Liver (tissue), 8 donors: ENCODE measurements at regions not wholly inside any gene's neighbourhood (a gene's known extent, or its start where the extent isn't known, plus 50 kb on each side); places are given as distances from the start of the nearest gene placed in this dataset.

ENCODE experiments used
- DNase-seq: peaks from one replicate; pipeline ENCODE4 v3.0.0-alpha.2; 2017; ENCODE audit warnings: low spot score
- H3K27ac ChIP-seq, 2 donors: one replicate each; pipeline ENCODE4 v1.7.0; 2013; ENCODE audit warnings: inconsistent platforms in 2 of 2, low read length in 2 of 2, control low read depth in 1 of 2, low read depth in 1 of 2, mild to moderate bottlenecking in 1 of 2
- H3K27me3 ChIP-seq, 4 donors: one replicate each; pipeline versions ENCODE4 v1.6.1 to v1.7.0; 2013; ENCODE audit warnings: low read length in 3 of 4, inconsistent platforms in 1 of 4, mild to moderate bottlenecking in 1 of 4, moderate library complexity in 1 of 4; ENCODE audit not compliant: control insufficient read depth in 4 of 4, insufficient read depth in 4 of 4
- H3K36me3 ChIP-seq, 4 donors: one replicate each; pipeline versions ENCODE4 v1.6.1 to v1.7.0; 2013; ENCODE audit warnings: low read length in 3 of 4, mild to moderate bottlenecking in 3 of 4, low read depth in 1 of 4, moderate library complexity in 1 of 4; ENCODE audit not compliant: control insufficient read depth in 4 of 4, insufficient read depth in 3 of 4
- H3K4me1 ChIP-seq, 4 donors: one replicate each; pipeline versions ENCODE4 v1.6.1 to v1.7.0; 2013; ENCODE audit warnings: low read length in 3 of 4, mild to moderate bottlenecking in 3 of 4, moderate library complexity in 1 of 4; ENCODE audit not compliant: control insufficient read depth in 4 of 4, insufficient read depth in 4 of 4
- H3K4me3 ChIP-seq, 3 donors: one replicate each; pipeline versions ENCODE4 v1.6.1 to v1.7.0; 2013; ENCODE audit warnings: low read length in 3 of 3, control low read depth in 1 of 3, low read depth in 1 of 3, mild to moderate bottlenecking in 1 of 3
- H3K9ac ChIP-seq, 2 donors: one replicate each; pipeline ENCODE4 v1.7.0; 2013; ENCODE audit warnings: low read length in 2 of 2, mild to moderate bottlenecking in 2 of 2, moderate library complexity in 2 of 2, control low read depth in 1 of 2, low read depth in 1 of 2
- H3K9me3 ChIP-seq, 4 donors: one replicate each; pipeline versions ENCODE4 v1.6.1 to v1.7.0; 2013; ENCODE audit warnings: low read length in 3 of 4; ENCODE audit not compliant: control insufficient read depth in 4 of 4
- EGR1 ChIP-seq, 2 donors: IDR thresholded peaks; 2 replicates each; pipeline ENCODE4 v1.6.1; 2016 to 2018; ENCODE audit warnings: antibody characterized with exemption in 2 of 2, low read depth in 2 of 2
- FOXA1 ChIP-seq: IDR thresholded peaks from 2 replicates; pipeline ENCODE4 v1.6.1; 2016; ENCODE audit warnings: antibody characterized with exemption
- FOXA2 ChIP-seq: IDR thresholded peaks from 2 replicates; pipeline ENCODE4 v1.6.1; 2016; ENCODE audit warnings: antibody characterized with exemption
- GABPA ChIP-seq, 2 donors: IDR thresholded peaks in 1 of 2; conservative IDR thresholded peaks in 1 of 2; 2 replicates each; pipeline ENCODE4 v1.6.1; 2016; ENCODE audit warnings: antibody characterized with exemption in 2 of 2, mild to moderate bottlenecking in 1 of 2, moderate library complexity in 1 of 2
- HNF4A ChIP-seq, 2 donors: conservative IDR thresholded peaks; 2 replicates each; pipeline ENCODE4 v1.6.1; 2016; ENCODE audit warnings: antibody characterized with exemption in 2 of 2, mild to moderate bottlenecking in 2 of 2
- HNF4G ChIP-seq: IDR thresholded peaks from 2 replicates; pipeline ENCODE4 v1.6.1; 2016; ENCODE audit warnings: antibody characterized with exemption
- NR2F2 ChIP-seq: IDR thresholded peaks from 2 replicates; pipeline ENCODE4 v1.6.1; 2016; ENCODE audit warnings: antibody characterized with exemption
- RAD21 ChIP-seq, 2 donors: IDR thresholded peaks; 2 replicates each; pipeline ENCODE4 v1.6.1; 2016; ENCODE audit warnings: antibody characterized with exemption in 2 of 2, mild to moderate bottlenecking in 2 of 2
- RXRA ChIP-seq, 2 donors: IDR thresholded peaks; 2 replicates each; pipeline ENCODE4 v1.6.1; 2017 to 2018; ENCODE audit warnings: antibody characterized with exemption in 2 of 2, mild to moderate bottlenecking in 1 of 2
- SP1 ChIP-seq: IDR thresholded peaks from 2 replicates; pipeline ENCODE4 v1.6.1; 2018; ENCODE audit warnings: antibody characterized with exemption, mild to moderate bottlenecking
- TAF1 ChIP-seq: conservative IDR thresholded peaks from 2 replicates; pipeline ENCODE4 v1.6.1; 2016; ENCODE audit warnings: antibody characterized with exemption, mild to moderate bottlenecking
- YY1 ChIP-seq: IDR thresholded peaks from 2 replicates; pipeline ENCODE4 v1.6.1; 2016; ENCODE audit warnings: antibody characterized with exemption, mild to moderate bottlenecking
- WGBS: extraction: QIAGEN DNeasy Blood & Tissue Kit; methylation state at CpG from one replicate; pipeline ENCODE4 v1.1.7; 2013; 5-methylcytosine and 5-hydroxymethylcytosine counted together
- TF ChIP-seq, protein P1 (sequence below): IDR thresholded peaks from 2 replicates; pipeline ENCODE4 v1.6.1; 2016; ENCODE audit warnings: antibody characterized with exemption, mild to moderate bottlenecking
- TF ChIP-seq, protein P2 (sequence below): IDR thresholded peaks from 2 replicates; pipeline ENCODE4 v1.6.1; 2016; ENCODE audit warnings: antibody characterized with exemption
- TF ChIP-seq, protein P3 (sequence below): fragments of 150-350 bp; IDR thresholded peaks from 2 replicates; pipeline ENCODE4 v1.5.1; 2017; ENCODE audit warnings: improper control_type of control experiment, low read depth, low read length; ENCODE audit not compliant: missing input control
- TF ChIP-seq, protein P4 (sequence below): IDR thresholded peaks from 2 replicates; pipeline ENCODE4 v1.6.1; 2016; ENCODE audit warnings: antibody characterized with exemption
- TF ChIP-seq, protein P5 (sequence below): IDR thresholded peaks from 2 replicates; pipeline ENCODE4 v1.6.1; 2016; ENCODE audit warnings: antibody characterized with exemption
- donor health status: healthy.
- donor health status: healthy.
- donor health status: healthy.
- donor health status: healthy.
- donor health status: healthy.

DNA sequence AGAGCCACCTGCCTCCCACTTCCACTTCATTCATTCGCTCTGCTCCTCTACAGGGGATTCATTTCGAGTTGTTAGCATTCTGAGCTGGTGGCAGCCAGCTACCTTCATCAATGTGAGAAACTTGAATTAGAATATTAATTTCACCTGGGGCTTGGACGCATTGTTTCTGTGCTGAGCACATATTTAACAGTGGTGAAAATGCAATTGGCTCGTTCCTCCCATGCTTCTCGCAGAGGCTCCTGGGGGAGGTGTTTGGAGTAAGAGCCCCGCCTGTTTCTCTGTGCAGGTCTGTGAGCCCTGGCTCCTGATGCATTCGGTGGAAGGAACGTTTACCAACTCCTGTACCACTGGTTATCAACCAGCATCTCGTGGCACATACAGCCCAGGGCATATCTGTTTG, 141.5 kb downstream of the AACS start (continued):
- TF ChIP-seq, protein P1, sequence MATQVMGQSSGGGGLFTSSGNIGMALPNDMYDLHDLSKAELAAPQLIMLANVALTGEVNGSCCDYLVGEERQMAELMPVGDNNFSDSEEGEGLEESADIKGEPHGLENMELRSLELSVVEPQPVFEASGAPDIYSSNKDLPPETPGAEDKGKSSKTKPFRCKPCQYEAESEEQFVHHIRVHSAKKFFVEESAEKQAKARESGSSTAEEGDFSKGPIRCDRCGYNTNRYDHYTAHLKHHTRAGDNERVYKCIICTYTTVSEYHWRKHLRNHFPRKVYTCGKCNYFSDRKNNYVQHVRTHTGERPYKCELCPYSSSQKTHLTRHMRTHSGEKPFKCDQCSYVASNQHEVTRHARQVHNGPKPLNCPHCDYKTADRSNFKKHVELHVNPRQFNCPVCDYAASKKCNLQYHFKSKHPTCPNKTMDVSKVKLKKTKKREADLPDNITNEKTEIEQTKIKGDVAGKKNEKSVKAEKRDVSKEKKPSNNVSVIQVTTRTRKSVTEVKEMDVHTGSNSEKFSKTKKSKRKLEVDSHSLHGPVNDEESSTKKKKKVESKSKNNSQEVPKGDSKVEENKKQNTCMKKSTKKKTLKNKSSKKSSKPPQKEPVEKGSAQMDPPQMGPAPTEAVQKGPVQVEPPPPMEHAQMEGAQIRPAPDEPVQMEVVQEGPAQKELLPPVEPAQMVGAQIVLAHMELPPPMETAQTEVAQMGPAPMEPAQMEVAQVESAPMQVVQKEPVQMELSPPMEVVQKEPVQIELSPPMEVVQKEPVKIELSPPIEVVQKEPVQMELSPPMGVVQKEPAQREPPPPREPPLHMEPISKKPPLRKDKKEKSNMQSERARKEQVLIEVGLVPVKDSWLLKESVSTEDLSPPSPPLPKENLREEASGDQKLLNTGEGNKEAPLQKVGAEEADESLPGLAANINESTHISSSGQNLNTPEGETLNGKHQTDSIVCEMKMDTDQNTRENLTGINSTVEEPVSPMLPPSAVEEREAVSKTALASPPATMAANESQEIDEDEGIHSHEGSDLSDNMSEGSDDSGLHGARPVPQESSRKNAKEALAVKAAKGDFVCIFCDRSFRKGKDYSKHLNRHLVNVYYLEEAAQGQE, result no peak
- TF ChIP-seq HNF4G, result no peak
- no peak for TF ChIP-seq RAD21 (IDR thresholded peaks at IDR 0.05)
- TF ChIP-seq EGR1 (IDR thresholded peaks at IDR 0.05; ENCODE audit: low read depth in 2 of 2), result no peak
- no peak for TF ChIP-seq TAF1
- TF ChIP-seq, protein P2, sequence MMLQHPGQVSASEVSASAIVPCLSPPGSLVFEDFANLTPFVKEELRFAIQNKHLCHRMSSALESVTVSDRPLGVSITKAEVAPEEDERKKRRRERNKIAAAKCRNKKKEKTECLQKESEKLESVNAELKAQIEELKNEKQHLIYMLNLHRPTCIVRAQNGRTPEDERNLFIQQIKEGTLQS, result no peak

DNA sequence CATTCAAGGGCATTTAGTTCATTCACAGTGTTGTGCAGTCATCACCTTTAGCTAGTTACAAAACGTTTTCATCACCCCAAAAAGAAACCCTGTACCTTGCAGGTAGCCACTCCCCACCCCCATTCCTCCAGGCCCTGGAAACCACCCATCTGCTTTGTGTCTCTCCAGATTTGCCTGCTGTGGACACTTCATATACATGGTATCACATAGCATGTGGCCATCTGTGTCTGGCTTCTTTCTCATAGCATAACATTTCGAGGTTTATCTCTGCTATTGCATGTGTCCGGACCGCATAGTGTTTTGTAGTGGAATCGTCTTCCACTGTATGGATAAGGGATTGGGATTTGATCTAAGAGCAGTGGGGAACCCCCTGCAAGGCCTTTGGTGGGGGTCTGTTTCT, 143.1 kb downstream of the AACS start:
- H3K9me3 ChIP-seq, result no peaks in the 10 kb centered on the region
- H3K9ac ChIP-seq, result no peak overlapping the region
- no peak overlapping the region for H3K4me3 ChIP-seq
- peaks cover 0 to 3% (median 0%) of the 10 kb centered on the region in 4 donors for H3K27me3 ChIP-seq
- no peak overlapping the region for H3K27ac ChIP-seq
- TF ChIP-seq, protein P3, sequence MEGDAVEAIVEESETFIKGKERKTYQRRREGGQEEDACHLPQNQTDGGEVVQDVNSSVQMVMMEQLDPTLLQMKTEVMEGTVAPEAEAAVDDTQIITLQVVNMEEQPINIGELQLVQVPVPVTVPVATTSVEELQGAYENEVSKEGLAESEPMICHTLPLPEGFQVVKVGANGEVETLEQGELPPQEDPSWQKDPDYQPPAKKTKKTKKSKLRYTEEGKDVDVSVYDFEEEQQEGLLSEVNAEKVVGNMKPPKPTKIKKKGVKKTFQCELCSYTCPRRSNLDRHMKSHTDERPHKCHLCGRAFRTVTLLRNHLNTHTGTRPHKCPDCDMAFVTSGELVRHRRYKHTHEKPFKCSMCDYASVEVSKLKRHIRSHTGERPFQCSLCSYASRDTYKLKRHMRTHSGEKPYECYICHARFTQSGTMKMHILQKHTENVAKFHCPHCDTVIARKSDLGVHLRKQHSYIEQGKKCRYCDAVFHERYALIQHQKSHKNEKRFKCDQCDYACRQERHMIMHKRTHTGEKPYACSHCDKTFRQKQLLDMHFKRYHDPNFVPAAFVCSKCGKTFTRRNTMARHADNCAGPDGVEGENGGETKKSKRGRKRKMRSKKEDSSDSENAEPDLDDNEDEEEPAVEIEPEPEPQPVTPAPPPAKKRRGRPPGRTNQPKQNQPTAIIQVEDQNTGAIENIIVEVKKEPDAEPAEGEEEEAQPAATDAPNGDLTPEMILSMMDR, result no peak
- TF ChIP-seq RAD21 (IDR thresholded peaks at IDR 0.05) (no peak), EGR1 (IDR thresholded peaks at IDR 0.05; ENCODE audit: low read depth in 2 of 2) (no peak), HNF4A (conservative IDR thresholded peaks at IDR 0.05) (no peak), FOXA1 (no peak), NR2F2 (no peak), GABPA (IDR thresholded peaks at IDR 0.05 in 1 of 2, conservative IDR thresholded peaks at IDR 0.05 in 1 of 2) (no peak), TAF1 (no peak), RXRA (IDR thresholded peaks at IDR 0.05) (no peak), HNF4G (no peak), SP1 (no peak), YY1 (no peak), FOXA2 (no peak)
- TF ChIP-seq, protein P4, sequence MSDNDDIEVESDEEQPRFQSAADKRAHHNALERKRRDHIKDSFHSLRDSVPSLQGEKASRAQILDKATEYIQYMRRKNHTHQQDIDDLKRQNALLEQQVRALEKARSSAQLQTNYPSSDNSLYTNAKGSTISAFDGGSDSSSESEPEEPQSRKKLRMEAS, result no peak
- TF ChIP-seq, protein P5, sequence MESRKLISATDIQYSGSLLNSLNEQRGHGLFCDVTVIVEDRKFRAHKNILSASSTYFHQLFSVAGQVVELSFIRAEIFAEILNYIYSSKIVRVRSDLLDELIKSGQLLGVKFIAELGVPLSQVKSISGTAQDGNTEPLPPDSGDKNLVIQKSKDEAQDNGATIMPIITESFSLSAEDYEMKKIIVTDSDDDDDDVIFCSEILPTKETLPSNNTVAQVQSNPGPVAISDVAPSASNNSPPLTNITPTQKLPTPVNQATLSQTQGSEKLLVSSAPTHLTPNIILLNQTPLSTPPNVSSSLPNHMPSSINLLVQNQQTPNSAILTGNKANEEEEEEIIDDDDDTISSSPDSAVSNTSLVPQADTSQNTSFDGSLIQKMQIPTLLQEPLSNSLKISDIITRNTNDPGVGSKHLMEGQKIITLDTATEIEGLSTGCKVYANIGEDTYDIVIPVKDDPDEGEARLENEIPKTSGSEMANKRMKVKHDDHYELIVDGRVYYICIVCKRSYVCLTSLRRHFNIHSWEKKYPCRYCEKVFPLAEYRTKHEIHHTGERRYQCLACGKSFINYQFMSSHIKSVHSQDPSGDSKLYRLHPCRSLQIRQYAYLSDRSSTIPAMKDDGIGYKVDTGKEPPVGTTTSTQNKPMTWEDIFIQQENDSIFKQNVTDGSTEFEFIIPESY, result no peak
- TF ChIP-seq, protein P1, result no peak
- TF ChIP-seq, protein P2, result no peak
- H3K4me1 ChIP-seq, result no peaks in the 10 kb centered on the region
- no peak for DNase-seq
- WGBS, result 70% methylated on average over 5 of the region's 5 CpGs
- no peaks in the 10 kb centered on the region for H3K36me3 ChIP-seq
